ENCODE measurements at regions not wholly inside any gene's neighbourhood (a gene's known extent, or its start where the extent isn't known, plus 50 kb on each side); places are given as distances from the start of the nearest gene placed in this dataset.
A peak's percentile ranks its signal among the peaks of the same experiment; 100 is the strongest.

GRCh38 chr6:41450581-41450980 is 95.6 kb upstream of the FOXP4 start:
- Histone ChIP-seq H3K4me1 (peaks cover 0 to 8% of the 10 kb centered on the region in 2 donors), H3K36me3 (no peaks in the 10 kb centered on the region), H3K27ac (no peak overlapping the region), H3K9me3 (no peaks in the 10 kb centered on the region), H3K27me3 (no peaks in the 10 kb centered on the region), H3K4me3 (no peak overlapping the region)
- TF ChIP-seq POLR2AphosphoS5 (IDR thresholded peaks at IDR 0.05) (no peak), POLR2A (IDR thresholded peaks at IDR 0.05) (no peak), CTCF (IDR thresholded peaks at IDR 0.05) (no peak)
- DNase-seq (ENCODE audit: low spot score in 2 of 2), result no peak
- intact Hi-C loops (cut with DNase I; ENCODE audit: low total_unique reads), result no loop called here

GRCh38 chr6:41451039-41451438 is 95.1 kb upstream of the FOXP4 start:
- peak overlapping the region in 1 of 3 donors; percentile 34 for H3K4me3 ChIP-seq
- peaks cover 0 to 8% of the 10 kb centered on the region in 2 donors for H3K4me1 ChIP-seq
- no peak for TF ChIP-seq POLR2A (IDR thresholded peaks at IDR 0.05)
- TF ChIP-seq CTCF (IDR thresholded peaks at IDR 0.05), result no peak
- TF ChIP-seq POLR2AphosphoS5 (IDR thresholded peaks at IDR 0.05), result no peak
- no peak for DNase-seq (ENCODE audit: low spot score in 2 of 2)
- H3K27ac ChIP-seq, result no peak overlapping the region
- intact Hi-C loops (cut with DNase I; ENCODE audit: low total_unique reads), result no loop called here
- no peaks in the 10 kb centered on the region for H3K36me3 ChIP-seq
- H3K27me3 ChIP-seq, result no peaks in the 10 kb centered on the region
- no peaks in the 10 kb centered on the region for H3K9me3 ChIP-seq

- H3K4me1 ChIP-seq, result peaks cover 0 to 8% of the 10 kb centered on the region in 2 donors
- no peaks in the 10 kb centered on the region for H3K36me3 ChIP-seq
- H3K27ac ChIP-seq, result peak overlapping the region in 1 of 2 donors; percentile 44
- H3K9me3 ChIP-seq, result no peaks in the 10 kb centered on the region
- intact Hi-C loops (cut with DNase I; ENCODE audit: low total_unique reads), result no loop called here
- H3K27me3 ChIP-seq, result no peaks in the 10 kb centered on the region
- H3K4me3 ChIP-seq, result peak overlapping the region in 1 of 3 donors; percentile 34
- DNase-seq (ENCODE audit: low spot score in 2 of 2), result peak in 1 of 2 donors; percentile 26
- TF ChIP-seq CTCF (IDR thresholded peaks at IDR 0.05) (no peak), POLR2AphosphoS5 (IDR thresholded peaks at IDR 0.05) (no peak)
These were observed 94.5 kb upstream of the FOXP4 start for GRCh38 chr6:41451515-41452163.

- H3K36me3 ChIP-seq, result no peaks in the 10 kb centered on the region
- intact Hi-C loops (cut with DNase I; ENCODE audit: low total_unique reads), result no loop called here
- H3K27ac ChIP-seq, result no peak overlapping the region
- H3K9me3 ChIP-seq, result no peaks in the 10 kb centered on the region
- TF ChIP-seq CTCF (IDR thresholded peaks at IDR 0.05) (no peak), POLR2A (IDR thresholded peaks at IDR 0.05) (no peak), POLR2AphosphoS5 (IDR thresholded peaks at IDR 0.05) (no peak)
- H3K4me3 ChIP-seq, result no peak overlapping the region
- H3K4me1 ChIP-seq, result peaks cover 0 to 8% of the 10 kb centered on the region in 2 donors
- no peak for DNase-seq (ENCODE audit: low spot score in 2 of 2)
- H3K27me3 ChIP-seq, result no peaks in the 10 kb centered on the region
These were observed 93.4 kb upstream of the FOXP4 start for GRCh38 chr6:41452763-41453162.

- intact Hi-C loops (cut with DNase I; ENCODE audit: low total_unique reads), result no loop called here
- DNase-seq (ENCODE audit: low spot score in 2 of 2), result no peak
- no peak for TF ChIP-seq CTCF (IDR thresholded peaks at IDR 0.05)
- TF ChIP-seq POLR2A (IDR thresholded peaks at IDR 0.05), result no peak
- no peak for TF ChIP-seq POLR2AphosphoS5 (IDR thresholded peaks at IDR 0.05)
- Histone ChIP-seq H3K27ac (no peak overlapping the region), H3K4me1 (peaks cover 0 to 8% of the 10 kb centered on the region in 2 donors), H3K4me3 (no peak overlapping the region), H3K27me3 (no peaks in the 10 kb centered on the region), H3K36me3 (no peaks in the 10 kb centered on the region), H3K9me3 (no peaks in the 10 kb centered on the region)
These were observed 92.9 kb upstream of the FOXP4 start for GRCh38 chr6:41453244-41453643.
